HG02642 (cell line): ENCODE measurements at regions not wholly inside any gene's neighbourhood (a gene's known extent, or its start where the extent isn't known, plus 50 kb on each side); places are given as distances from the start of the nearest gene placed in this dataset.
A peak's percentile ranks its signal among the peaks of the same experiment; 100 is the strongest.

Experiments used
- ATAC-seq: cut with Tn5 transposase; IDR thresholded peaks from one replicate; pipeline ENCODE4 v1.9.1; 2021; ENCODE audit warnings: mild to moderate bottlenecking; ENCODE audit not compliant: unreplicated experiment, poor library complexity

GRCh38 chr3:67832817-67833216 is 178.4 kb upstream of the SUCLG2 start:
- ATAC-seq = no peak

- no peak for ATAC-seq
Measured at GRCh38 chr3:67831262-67831661, 176.8 kb upstream of the SUCLG2 start.

- ATAC-seq = no peak
Measured at GRCh38 chr3:67828486-67829010, 174.1 kb upstream of the SUCLG2 start.

- no peak for ATAC-seq
Measured at GRCh38 chr3:67821135-67821534, 166.7 kb upstream of the SUCLG2 start.

GRCh38 chr3:67819447-67819846 is 165.0 kb upstream of the SUCLG2 start:
- no peak for ATAC-seq

- ATAC-seq = no peak
Measured at GRCh38 chr3:67809370-67809935, 155.0 kb upstream of the SUCLG2 start.

GRCh38 chr3:67808906-67809305 is 154.5 kb upstream of the SUCLG2 start:
- no peak for ATAC-seq

- no peak for ATAC-seq
Measured at GRCh38 chr3:67804578-67804977, 150.2 kb upstream of the SUCLG2 start.

GRCh38 chr3:67804089-67804488 is 149.7 kb upstream of the SUCLG2 start:
- no peak for ATAC-seq

- ATAC-seq = no peak
Measured at GRCh38 chr3:67798412-67798811, 144.0 kb upstream of the SUCLG2 start.

GRCh38 chr3:67791620-67792019 is 137.2 kb upstream of the SUCLG2 start:
- no peak for ATAC-seq

GRCh38 chr3:67790043-67790442 is 135.6 kb upstream of the SUCLG2 start:
- peak; percentile 90 for ATAC-seq

- ATAC-seq = no peak
Measured at GRCh38 chr3:67788396-67788795, 134.0 kb upstream of the SUCLG2 start.

- no peak for ATAC-seq
Measured at GRCh38 chr3:67783281-67784250, 129.2 kb upstream of the SUCLG2 start.

- no peak for ATAC-seq
Measured at GRCh38 chr3:67781871-67782270, 127.5 kb upstream of the SUCLG2 start.

- no peak for ATAC-seq
Measured at GRCh38 chr3:67781218-67781617, 126.8 kb upstream of the SUCLG2 start.

- ATAC-seq = no peak
Measured at GRCh38 chr3:67774676-67775075, 120.3 kb upstream of the SUCLG2 start.

- ATAC-seq = no peak
Measured at GRCh38 chr3:67765575-67765974, 111.2 kb upstream of the SUCLG2 start.

- no peak for ATAC-seq
Measured at GRCh38 chr3:67745296-67745695, 90.9 kb upstream of the SUCLG2 start.

GRCh38 chr3:67744699-67745098 is 90.3 kb upstream of the SUCLG2 start:
- no peak for ATAC-seq

- no peak for ATAC-seq
Measured at GRCh38 chr3:67739851-67740250, 85.4 kb upstream of the SUCLG2 start.
